ENCODE measurements at regions not wholly inside any gene's neighbourhood (a gene's known extent, or its start where the extent isn't known, plus 50 kb on each side); places are given as distances from the start of the nearest gene placed in this dataset.
"Not testable (repeated sequence)": the region's sequence is repeated elsewhere in the genome, so short reads cannot be mapped to it uniquely, and the experiment has no call there.

GRCh38 chr11:23577296-23577695, 717.0 kb upstream of the CCDC179 start:
- no peak for DNase-seq

- no peak for DNase-seq
Measured at GRCh38 chr11:23585416-23586104, 725.3 kb upstream of the CCDC179 start.

DNA sequence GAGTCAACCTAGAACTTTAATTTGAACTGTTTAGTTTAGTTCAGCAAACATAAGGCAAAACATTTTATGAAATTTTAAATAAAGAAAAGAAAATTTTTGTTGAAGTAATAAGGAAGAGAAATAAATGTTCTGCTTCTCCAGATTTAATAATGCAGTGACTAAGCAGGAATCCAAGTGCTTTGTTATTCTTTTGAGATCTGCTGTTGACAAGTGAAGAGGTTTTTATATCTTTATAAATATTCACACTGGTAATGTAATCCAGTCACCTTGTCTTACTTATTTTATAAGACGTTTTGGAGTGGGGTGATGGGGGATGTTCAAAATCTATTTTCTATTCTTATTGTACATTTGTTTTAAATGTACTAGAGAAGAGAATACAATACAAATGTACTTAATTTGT, 725.9 kb upstream of the CCDC179 start:
- no peak for DNase-seq

- DNase-seq: no peak
Measured at GRCh38 chr11:23590596-23591308, 730.5 kb upstream of the CCDC179 start.

DNA sequence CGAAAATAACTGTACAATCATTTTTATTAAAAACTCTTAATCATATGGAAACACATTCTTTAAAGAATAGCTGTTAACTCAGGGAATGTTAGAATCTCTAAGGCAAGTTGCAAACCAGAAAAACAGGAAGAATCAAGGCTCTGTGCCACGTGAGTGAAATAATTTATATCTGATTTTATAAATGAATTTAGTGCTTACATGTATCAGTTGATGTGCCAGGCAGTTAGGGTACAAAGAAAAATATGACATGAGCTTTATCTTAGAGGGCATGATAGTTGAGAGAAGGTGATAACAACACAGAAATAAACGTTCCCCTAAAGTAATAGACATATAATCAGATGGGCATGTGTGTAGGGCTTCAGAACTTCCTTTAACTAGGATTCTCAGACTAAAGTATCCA, 734.5 kb upstream of the CCDC179 start:
- no peak for DNase-seq

DNA sequence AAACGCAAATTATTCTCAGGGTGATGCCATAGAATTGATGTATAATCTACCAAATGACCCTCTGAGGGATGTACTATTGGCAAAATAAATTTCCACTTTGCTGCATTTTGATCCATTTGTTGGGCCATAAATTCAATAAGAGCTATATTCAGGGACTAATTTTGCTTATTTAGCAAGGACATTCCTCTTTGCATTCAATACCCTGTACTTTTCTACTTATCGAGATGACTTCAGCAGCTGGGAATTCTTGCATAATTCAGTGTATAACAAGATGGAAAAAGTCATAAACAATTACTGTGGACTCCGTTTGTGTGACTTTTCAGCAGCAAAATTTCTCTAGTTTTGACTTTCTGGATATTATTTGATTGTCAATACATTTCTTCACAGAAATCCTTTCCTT, 744.7 kb upstream of the CCDC179 start:
- DNase-seq: no peak

DNA sequence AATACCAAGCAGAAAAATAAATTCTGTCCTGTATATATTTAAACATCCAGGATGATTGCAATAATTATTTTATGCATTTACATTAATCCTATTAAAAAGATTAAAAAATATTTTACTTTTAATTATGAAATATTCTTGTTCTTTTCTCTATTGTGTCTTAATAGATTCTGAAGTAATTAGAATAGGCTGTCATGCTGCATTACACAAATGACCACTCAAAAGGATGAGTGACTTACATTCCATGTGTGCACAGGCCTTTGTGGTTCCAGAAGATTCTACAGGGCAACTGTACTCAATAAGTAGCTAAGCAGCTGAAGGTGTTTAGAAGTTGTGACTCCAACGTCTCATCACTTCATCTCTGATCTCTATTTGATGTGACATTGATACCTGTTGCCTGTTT, 745.9 kb upstream of the CCDC179 start:
- DNase-seq: no peak

DNA sequence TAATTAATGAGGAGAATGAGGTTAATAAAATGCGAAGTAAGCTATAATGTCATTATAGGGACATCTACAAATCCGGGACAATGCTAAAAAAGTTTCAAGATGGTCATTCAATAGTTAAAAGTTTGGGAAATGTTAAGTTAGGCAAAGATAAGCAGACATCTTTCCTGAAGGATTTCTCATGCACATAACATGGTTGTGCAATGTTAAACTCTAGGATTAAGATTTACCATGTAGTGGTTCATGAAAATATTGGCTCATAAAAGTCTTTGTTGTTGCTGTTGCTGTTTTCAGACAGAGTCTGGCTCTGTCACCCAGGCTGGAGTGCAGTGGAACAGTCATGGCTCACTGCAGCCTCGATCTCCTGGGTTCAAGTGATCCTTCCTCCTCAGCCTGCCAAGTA, 751.5 kb upstream of the CCDC179 start:
- no peak for DNase-seq

- DNase-seq: no peak
Measured at GRCh38 chr11:23620617-23621016, 760.3 kb upstream of the CCDC179 start.

DNA sequence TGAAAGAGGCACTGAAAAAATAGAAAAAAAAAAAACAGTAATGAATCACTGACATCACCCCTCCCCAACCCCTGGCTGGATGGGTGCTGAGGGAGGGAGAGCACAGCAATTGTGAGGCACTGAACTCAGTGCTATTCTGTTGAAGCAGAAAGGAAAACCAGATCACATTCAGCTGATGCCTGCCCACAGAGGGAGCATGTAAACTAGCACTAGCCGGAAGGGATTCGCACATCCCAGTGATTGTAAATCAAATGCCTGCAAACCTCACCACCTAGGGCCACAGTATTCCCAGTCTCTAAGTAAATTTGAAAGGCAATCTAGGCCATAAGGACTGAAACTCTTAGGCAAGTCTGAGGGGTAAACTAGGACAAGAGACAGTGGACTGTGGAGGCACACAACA, 772.0 kb upstream of the CCDC179 start:
- DNase-seq: no peak

DNA sequence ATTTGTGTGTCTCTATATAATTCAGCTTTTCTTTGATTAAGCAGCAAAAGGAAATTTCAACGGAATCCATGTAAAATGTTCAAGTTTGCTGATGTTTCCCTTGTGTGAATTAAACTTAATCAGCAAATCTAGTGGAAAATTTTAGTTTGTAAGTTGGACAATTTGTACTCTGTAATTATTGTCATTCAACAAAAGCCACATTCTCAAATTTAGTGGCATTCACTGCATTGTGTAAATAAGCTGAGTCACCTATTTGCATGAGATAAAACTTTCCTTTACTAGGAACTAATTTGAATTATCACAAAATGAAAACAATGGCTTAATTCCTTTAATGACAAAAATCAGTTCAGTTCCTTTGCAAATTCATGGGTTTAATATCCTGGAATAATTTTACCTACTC, 784.2 kb upstream of the CCDC179 start:
- DNase-seq: no peak

DNA sequence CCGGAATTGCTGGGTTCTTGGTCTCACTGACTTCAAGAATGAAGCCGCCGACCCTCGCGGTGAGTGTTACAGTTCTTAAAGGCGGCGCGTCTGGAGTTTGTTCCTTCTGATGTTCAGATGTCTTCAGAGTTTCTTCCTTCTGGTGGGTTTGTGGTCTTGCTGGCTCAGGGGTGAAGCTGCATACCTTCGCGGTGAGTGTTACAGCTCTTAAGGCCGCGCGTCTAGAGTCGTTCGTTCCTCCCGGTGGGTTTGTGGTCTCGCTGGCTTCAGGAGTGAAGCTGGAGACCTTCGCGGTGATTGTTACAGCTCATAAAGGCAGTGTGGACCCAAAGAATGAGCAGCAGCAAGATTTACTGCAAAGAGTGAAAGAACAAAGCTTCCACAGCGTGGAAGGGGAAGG, 792.1 kb upstream of the CCDC179 start:
- DNase-seq: not testable (repeated sequence)

DNA sequence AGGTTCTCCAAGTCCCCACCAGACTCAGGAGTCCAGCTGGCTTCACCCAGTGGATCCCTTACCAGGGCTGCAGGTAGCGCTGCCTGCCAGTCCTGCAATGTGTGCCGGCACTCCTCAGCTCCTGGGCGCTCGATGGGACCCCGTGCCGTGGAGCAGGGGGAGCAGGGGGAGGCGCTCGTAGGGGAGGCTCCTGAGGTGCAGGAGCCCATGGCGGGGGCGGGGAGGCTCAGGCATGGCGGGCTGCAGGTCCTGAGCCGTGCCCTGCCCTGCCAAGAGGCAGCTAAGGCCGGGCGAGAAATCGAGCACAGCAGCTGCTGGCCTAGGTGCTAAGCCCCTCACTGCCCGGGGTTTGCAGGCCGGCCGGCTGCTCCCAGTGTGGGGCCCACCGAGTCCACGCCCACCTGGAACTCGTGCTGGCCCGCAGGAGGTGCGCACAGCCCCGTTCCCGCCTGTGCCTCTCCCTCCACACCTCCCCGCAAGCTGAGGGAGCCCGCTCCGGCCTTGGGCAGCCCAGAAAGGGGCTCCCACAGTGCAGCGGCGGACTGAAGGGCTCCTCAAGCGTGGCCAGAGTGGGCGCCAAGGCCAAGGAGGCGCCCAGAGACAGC, 792.9 kb upstream of the CCDC179 start:
- DNase-seq: no peak

GRCh38 chr11:23668324-23668723, 808.0 kb upstream of the CCDC179 start:
- no peak for DNase-seq

DNA sequence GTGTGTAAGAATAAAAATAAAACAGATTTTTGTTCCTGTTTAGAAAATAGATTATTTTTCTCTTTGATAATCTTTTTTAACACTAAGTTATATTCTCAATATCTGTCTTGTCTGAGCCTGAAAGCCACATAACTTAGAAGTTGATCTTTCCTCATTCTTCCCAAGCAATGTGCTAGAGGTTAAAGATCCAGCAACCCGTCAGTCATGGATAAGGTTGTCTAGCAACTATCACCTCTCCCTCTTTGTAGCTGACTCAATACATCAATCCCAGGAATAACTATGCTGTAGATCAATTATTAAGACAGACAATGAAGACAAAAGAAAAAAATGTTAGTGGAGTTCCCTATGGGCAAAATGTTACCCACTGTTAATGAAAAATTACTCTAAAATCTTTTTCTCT, 813.1 kb upstream of the CCDC179 start:
- no peak for DNase-seq

DNA sequence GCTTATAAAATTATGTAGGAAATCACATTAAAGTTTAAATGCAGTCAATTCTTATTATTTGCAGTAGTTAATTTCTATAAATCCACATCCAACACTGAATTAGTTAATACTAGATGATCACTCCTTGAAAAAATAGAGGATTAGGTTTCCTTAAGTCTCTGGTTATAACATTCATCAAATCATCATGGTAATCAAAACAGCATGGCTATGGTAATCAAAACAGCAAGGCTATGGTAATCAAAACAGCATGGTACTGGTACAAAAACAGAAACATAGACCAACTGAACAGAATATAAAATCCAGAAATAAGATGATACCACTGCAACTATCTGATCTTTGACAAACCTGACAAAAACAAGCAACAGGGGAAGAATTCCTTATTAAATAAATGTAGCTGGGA, 814.6 kb upstream of the CCDC179 start:
- no peak for DNase-seq

- no peak for DNase-seq
Measured at GRCh38 chr11:23679041-23679440, 817.8 kb upstream of the LUZP2 start.

GRCh38 chr11:23679981-23680380, 816.9 kb upstream of the LUZP2 start:
- no peak for DNase-seq

DNA sequence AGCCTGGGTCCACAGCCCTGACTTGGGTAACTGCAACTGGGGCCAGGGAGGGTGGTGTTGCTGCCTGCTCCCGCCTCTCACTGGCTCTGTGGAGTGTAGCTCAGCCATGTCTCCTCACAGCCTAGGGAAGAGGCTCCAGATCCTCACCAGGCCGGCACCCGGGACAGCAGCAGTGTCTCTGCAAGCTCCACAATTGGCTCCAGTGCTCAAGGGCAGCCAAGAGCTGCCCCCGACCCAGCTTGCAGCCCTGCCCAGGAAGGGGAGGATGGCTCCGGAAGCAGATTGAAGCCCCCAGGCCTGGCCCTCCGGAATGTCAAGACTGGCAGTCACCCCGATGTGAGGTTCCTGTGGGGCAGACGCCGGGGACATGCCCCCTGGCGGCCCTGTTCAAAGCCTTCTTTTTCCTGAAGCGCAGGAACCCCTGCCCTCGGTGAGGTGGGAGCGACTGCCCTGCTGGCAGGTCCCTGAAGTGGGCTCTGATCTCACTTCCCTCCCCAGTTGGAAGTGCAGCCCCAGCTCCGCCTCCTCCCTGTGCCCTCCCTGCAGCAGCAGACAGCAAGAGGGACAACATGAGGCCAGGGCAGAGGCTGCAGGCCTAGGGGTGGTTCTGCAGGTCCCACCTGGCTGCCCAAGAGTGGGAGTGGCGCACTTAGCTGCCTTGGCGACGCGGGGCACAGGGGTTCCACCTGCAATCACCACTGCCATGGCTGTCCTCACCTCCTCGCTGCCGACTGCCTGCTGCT, 816.2 kb upstream of the LUZP2 start:
- DNase-seq: no peak

DNA sequence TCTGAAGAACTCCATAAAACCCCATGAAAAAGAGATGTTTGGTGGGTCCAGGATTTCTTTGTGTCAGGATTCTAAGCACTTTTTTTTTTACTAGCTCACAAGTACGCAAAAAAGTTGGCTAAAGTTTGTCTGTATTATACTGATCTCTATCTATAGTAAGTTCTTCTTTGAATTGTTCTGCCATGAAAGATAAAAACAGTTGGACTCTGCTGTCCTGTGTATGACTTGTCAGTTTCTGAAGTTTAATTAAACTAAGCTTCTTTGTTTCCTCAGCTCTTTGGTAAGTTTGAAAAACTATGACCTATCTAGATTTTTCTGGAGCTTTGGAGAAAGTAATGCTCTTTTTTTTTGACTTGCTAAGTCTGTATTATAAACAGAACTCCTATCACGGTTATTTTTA, 812.2 kb upstream of the LUZP2 start:
- DNase-seq: no peak

- no peak for DNase-seq
Measured at GRCh38 chr11:23687991-23688390, 808.9 kb upstream of the LUZP2 start.

DNA sequence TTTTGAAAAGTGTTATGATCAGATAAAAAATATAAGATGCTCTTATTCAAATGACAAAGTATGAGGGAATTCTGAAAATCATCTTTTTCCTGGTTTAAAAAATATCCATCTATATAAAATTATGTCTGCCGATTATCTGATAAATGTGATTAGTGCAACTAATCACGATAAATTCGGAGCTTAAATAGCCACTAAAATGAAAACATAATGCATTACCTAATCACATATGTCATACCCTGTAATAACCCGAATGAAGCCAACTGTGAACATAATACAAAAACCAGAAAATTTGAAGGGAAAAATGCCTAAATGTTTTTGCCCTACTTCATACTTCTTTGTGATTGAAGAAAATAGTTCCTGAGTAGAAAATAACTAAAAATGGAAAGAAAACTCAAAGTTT, 808.4 kb upstream of the LUZP2 start:
- DNase-seq: no peak

DNA sequence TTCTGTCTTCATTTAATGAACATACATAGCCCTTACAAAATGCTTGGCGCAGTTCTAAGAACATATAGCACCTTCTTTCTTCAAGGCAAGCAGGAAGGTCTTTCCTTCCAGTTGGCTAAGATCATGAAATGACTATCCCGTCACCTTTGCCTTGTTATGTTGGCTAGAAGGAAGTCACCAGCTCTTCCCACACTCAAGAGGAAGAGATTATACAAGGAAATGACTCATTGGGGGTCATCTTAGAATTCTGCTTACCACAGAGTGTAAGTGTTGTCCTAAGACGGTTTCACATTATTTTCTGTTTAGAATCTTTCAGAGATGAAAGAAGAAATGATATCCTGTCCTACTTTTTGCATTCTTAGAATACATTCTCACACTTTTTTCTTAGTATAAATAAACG, 808.0 kb upstream of the LUZP2 start:
- DNase-seq: no peak

Data from DMS 273 treated with DMSO at 0.1 percent for 48 hours (cell line).